ENCODE measurements at regions not wholly inside any gene's neighbourhood (a gene's known extent, or its start where the extent isn't known, plus 50 kb on each side); places are given as distances from the start of the nearest gene placed in this dataset.
"Not testable (repeated sequence)": the region's sequence is repeated elsewhere in the genome, so short reads cannot be mapped to it uniquely, and the experiment has no call there.

- no peak for DNase-seq (ENCODE audit: low spot score)
Measured at GRCh38 chr4:33715841-33716395, 2528.4 kb downstream of the ARAP2 start.

- DNase-seq (ENCODE audit: low spot score), result no peak
Measured at GRCh38 chr4:33722254-33722653, 2522.1 kb downstream of the ARAP2 start.

GRCh38 chr4:33722800-33723516 lies 2521.4 kb downstream of the ARAP2 start:
- peak; percentile 10 for DNase-seq (ENCODE audit: low spot score)

- no peak for DNase-seq (ENCODE audit: low spot score)
Measured at GRCh38 chr4:33724685-33725084, 2519.6 kb downstream of the ARAP2 start.

GRCh38 chr4:33725861-33726260 lies 2518.5 kb downstream of the ARAP2 start:
- DNase-seq (ENCODE audit: low spot score), result no peak

GRCh38 chr4:33737726-33738125 lies 2506.6 kb downstream of the ARAP2 start:
- DNase-seq (ENCODE audit: low spot score), result no peak

GRCh38 chr4:33739884-33740632 lies 2504.3 kb downstream of the ARAP2 start:
- DNase-seq (ENCODE audit: low spot score), result no peak

- not testable (repeated sequence) for DNase-seq (ENCODE audit: low spot score)
Measured at GRCh38 chr4:33740871-33741270, 2503.4 kb downstream of the ARAP2 start.

- DNase-seq (ENCODE audit: low spot score), result no peak
Measured at GRCh38 chr4:33746979-33747378, 2497.3 kb downstream of the ARAP2 start.

GRCh38 chr4:33751050-33751449 lies 2493.3 kb downstream of the ARAP2 start:
- DNase-seq (ENCODE audit: low spot score), result no peak

- DNase-seq (ENCODE audit: low spot score), result no peak
Measured at GRCh38 chr4:33772582-33772981, 2471.7 kb downstream of the ARAP2 start.

GRCh38 chr4:33780952-33781791 lies 2463.1 kb downstream of the ARAP2 start:
- DNase-seq (ENCODE audit: low spot score), result no peak

- no peak for DNase-seq (ENCODE audit: low spot score)
Measured at GRCh38 chr4:33785843-33786242, 2458.5 kb downstream of the ARAP2 start.

GRCh38 chr4:33802578-33802977 lies 2441.7 kb downstream of the ARAP2 start:
- DNase-seq (ENCODE audit: low spot score), result no peak

GRCh38 chr4:33825685-33826084 lies 2418.6 kb downstream of the ARAP2 start:
- DNase-seq (ENCODE audit: low spot score), result no peak

GRCh38 chr4:33829356-33829755 lies 2415.0 kb downstream of the ARAP2 start:
- not testable (repeated sequence) for DNase-seq (ENCODE audit: low spot score)

GRCh38 chr4:33831442-33832066 lies 2412.8 kb downstream of the ARAP2 start:
- no peak for DNase-seq (ENCODE audit: low spot score)

- not testable (repeated sequence) for DNase-seq (ENCODE audit: low spot score)
Measured at GRCh38 chr4:33835764-33836163, 2408.6 kb downstream of the ARAP2 start.

- no peak for DNase-seq (ENCODE audit: low spot score)
Measured at GRCh38 chr4:33837043-33837838, 2407.1 kb downstream of the ARAP2 start.

GRCh38 chr4:33841120-33841519 lies 2403.2 kb downstream of the ARAP2 start:
- no peak for DNase-seq (ENCODE audit: low spot score)
